SU-DHL-6 (cell line): ENCODE measurements at regions not wholly inside any gene's neighbourhood (a gene's known extent, or its start where the extent isn't known, plus 50 kb on each side); places are given as distances from the start of the nearest gene placed in this dataset.

Source experiments
- H2AFZ ChIP-seq: fragments of 200-600 bp; sonication (generic); 2 replicates; pipeline ENCODE4 v1.6.1; 2014; ENCODE audit warnings: low read depth, mild to moderate bottlenecking, moderate library complexity, mixed read lengths, antibody characterized with exemption, low read length; ENCODE audit not compliant: severe bottlenecking
- H3F3A ChIP-seq: fragments of 200-600 bp; shearing (Covaris generic); 2 replicates; pipeline ENCODE4 v1.6.0; 2016; ENCODE audit warnings: antibody characterized with exemption, mild to moderate bottlenecking; ENCODE audit not compliant: insufficient read depth
- H3K27ac ChIP-seq: fragments of 200-600 bp; sonication (generic); 2 replicates; pipeline ENCODE4 v1.5.1; 2016; ENCODE audit warnings: low read depth, mild to moderate bottlenecking, low read length, moderate library complexity, mixed read lengths
- H3K27me3 ChIP-seq: fragments of 200-600 bp; sonication (generic), shearing (Covaris generic); 2 replicates; pipeline ENCODE4 v1.6.0; 2014; ENCODE audit warnings: mild to moderate bottlenecking, low read length
- H3K36me3 ChIP-seq: fragments of 200-600 bp; sonication (generic); 2 replicates; pipeline ENCODE4 v1.6.1; 2014; ENCODE audit warnings: mild to moderate bottlenecking, low read length, mixed read lengths
- H3K4me2 ChIP-seq: fragments of 300-600, 200-600 bp; shearing (Covaris generic), sonication (generic); 2 replicates; pipeline ENCODE4 v1.6.0; 2014; ENCODE audit warnings: low read length, low read depth, mild to moderate bottlenecking; ENCODE audit not compliant: poor library complexity, severe bottlenecking
- H3K4me3 ChIP-seq: fragments of 200-600 bp; sonication (generic); 2 replicates; pipeline ENCODE4 v1.5.1; 2014; ENCODE audit warnings: antibody characterized with exemption, low read length, mild to moderate bottlenecking, mixed read lengths; ENCODE audit not compliant: insufficient read depth, poor library complexity, severe bottlenecking
- H3K79me2 ChIP-seq: fragments of 200-600 bp; sonication (generic); 2 replicates; pipeline ENCODE4 v1.6.1; 2014; ENCODE audit warnings: mild to moderate bottlenecking, low read length, moderate library complexity; ENCODE audit not compliant: insufficient read depth
- H3K9ac ChIP-seq: fragments of 200-600 bp; sonication (generic); 2 replicates; pipeline ENCODE4 v1.7.0; 2014; ENCODE audit warnings: mild to moderate bottlenecking, low read length
- H3K9me2 ChIP-seq: fragments of 200-600 bp; sonication (generic); replicated peaks from 2 replicates; pipeline ENCODE4 v1.6.1; 2014; ENCODE audit warnings: low read length; ENCODE audit not compliant: insufficient read depth
- H3K9me3 ChIP-seq: fragments of 200-600 bp; sonication (generic); 2 replicates; pipeline ENCODE4 v1.6.1; 2014; ENCODE audit warnings: low read length, mixed read lengths; ENCODE audit not compliant: insufficient read depth
- H4K20me1 ChIP-seq: fragments of 200-600 bp; sonication (generic); 2 replicates; pipeline ENCODE4 v1.6.1; 2014; ENCODE audit warnings: low read depth, mild to moderate bottlenecking, antibody characterized with exemption, low read length, moderate library complexity, mixed read lengths
- CTCF ChIP-seq: fragments of 200-600 bp; sonication (generic); IDR thresholded peaks from one replicate; pipeline ENCODE4 v1.5.1; 2017; ENCODE audit warnings: antibody characterized with exemption, mild to moderate bottlenecking, low read length, moderate library complexity; ENCODE audit not compliant: insufficient read depth, poor library complexity, severe bottlenecking
- EZH2phosphoT487 ChIP-seq: fragments of 200-600 bp; sonication (generic), shearing (Covaris generic); conservative IDR thresholded peaks from 2 replicates; pipeline ENCODE4 v1.6.1; 2018; ENCODE audit warnings: mild to moderate bottlenecking, antibody characterized with exemption, low read length, moderate library complexity, mixed read lengths

DNA sequence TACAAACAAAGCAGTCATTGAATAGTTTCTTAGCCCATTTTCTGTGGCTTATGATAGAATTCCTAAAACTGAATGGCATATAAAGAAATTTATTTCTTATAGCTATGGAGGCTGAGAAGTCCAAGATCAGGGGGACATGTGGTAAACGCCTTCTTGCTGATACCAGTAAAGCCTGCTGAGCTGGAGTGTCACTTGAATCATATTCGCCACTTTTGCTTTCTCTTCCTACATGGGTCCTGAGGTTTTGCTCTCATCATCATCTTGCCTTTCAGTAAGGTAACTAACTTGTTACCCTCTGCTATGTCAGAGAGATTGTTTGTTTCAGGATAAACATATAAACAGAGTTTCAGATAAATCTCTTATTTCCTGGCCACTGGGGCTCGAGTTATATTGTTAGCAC lies 203.3 kb upstream of the DMRT1 start:
- TF ChIP-seq CTCF (no peak), EZH2phosphoT487 (no peak)
- H3K9me3 ChIP-seq: no peaks in the 10 kb centered on the region
- no peaks in the 10 kb centered on the region for H3K9me2 ChIP-seq
- H3K4me3 ChIP-seq: no peak overlapping the region
- H3K27me3 ChIP-seq: no peaks in the 10 kb centered on the region
- H3F3A ChIP-seq: peaks cover 36% of the 10 kb centered on the region
- peak overlapping the region; percentile 37; the same call in 1 of the 2 replicates for H3K27ac ChIP-seq
- H3K79me2 ChIP-seq: peaks cover 91% of the 10 kb centered on the region
- no peak overlapping the region for H3K4me2 ChIP-seq
- H3K36me3 ChIP-seq: 0 out of 2 replicates have a peak, but pooled peaks cover 6% of the 10 kb centered on the region
- no peak overlapping the region for H2AFZ ChIP-seq
- H3K9ac ChIP-seq: no peak overlapping the region
- H4K20me1 ChIP-seq: no peaks in the 10 kb centered on the region

- H3F3A ChIP-seq: peaks cover 60% of the 10 kb centered on the region
- no peak overlapping the region for H3K4me3 ChIP-seq
- no peak overlapping the region for H3K9ac ChIP-seq
- no peaks in the 10 kb centered on the region for H3K27me3 ChIP-seq
- H3K4me2 ChIP-seq: no peak overlapping the region
- peaks cover 88% of the 10 kb centered on the region for H3K79me2 ChIP-seq
- H4K20me1 ChIP-seq: no peaks in the 10 kb centered on the region
- 0 out of 2 replicates have a peak, but pooled peaks cover 2% of the 10 kb centered on the region for H3K36me3 ChIP-seq
- TF ChIP-seq CTCF: no peak
- TF ChIP-seq EZH2phosphoT487: no peak
- H3K9me2 ChIP-seq: no peaks in the 10 kb centered on the region
- no peaks in the 10 kb centered on the region for H3K9me3 ChIP-seq
- H2AFZ ChIP-seq: no peak overlapping the region
- H3K27ac ChIP-seq: peak overlapping the region; percentile 52
Measured at GRCh38 chr9:642014-642413, 199.5 kb upstream of the DMRT1 start.

- TF ChIP-seq EZH2phosphoT487 (no peak), CTCF (no peak)
- Histone ChIP-seq H3K36me3 (no peaks in the 10 kb centered on the region), H4K20me1 (no peaks in the 10 kb centered on the region), H3K9me2 (no peaks in the 10 kb centered on the region), H2AFZ (no peak overlapping the region), H3K4me3 (no peak overlapping the region), H3K27ac (peak overlapping the region; percentile 89), H3K9me3 (no peaks in the 10 kb centered on the region), H3K9ac (no peak overlapping the region; the same call in 1 of the 2 replicates), H3K79me2 (peaks cover 88% of the 10 kb centered on the region), H3F3A (peaks cover 64% of the 10 kb centered on the region), H3K4me2 (no peak overlapping the region), H3K27me3 (no peaks in the 10 kb centered on the region)
Measured at GRCh38 chr9:643966-644365, 197.5 kb upstream of the DMRT1 start.

GRCh38 chr9:647522-647921 lies 194.0 kb upstream of the DMRT1 start:
- no peaks in the 10 kb centered on the region for H3K9me3 ChIP-seq
- no peak overlapping the region for H3K4me3 ChIP-seq
- peak overlapping the region; percentile 4; the same call in 1 of the 2 replicates for H3K9ac ChIP-seq
- peaks cover 92% of the 10 kb centered on the region for H3K79me2 ChIP-seq
- no peaks in the 10 kb centered on the region for H3K36me3 ChIP-seq
- TF ChIP-seq EZH2phosphoT487 (no peak), CTCF (no peak)
- H2AFZ ChIP-seq: no peak overlapping the region
- no peaks in the 10 kb centered on the region for H4K20me1 ChIP-seq
- H3K27ac ChIP-seq: peak overlapping the region; percentile 89
- no peaks in the 10 kb centered on the region for H3K27me3 ChIP-seq
- no peaks in the 10 kb centered on the region for H3K9me2 ChIP-seq
- peak overlapping the region; percentile 63 for H3K4me2 ChIP-seq
- H3F3A ChIP-seq: peaks cover 74% of the 10 kb centered on the region
